ENCODE measurements at regions not wholly inside any gene's neighbourhood (a gene's known extent, or its start where the extent isn't known, plus 50 kb on each side); places are given as distances from the start of the nearest gene placed in this dataset.

DNA sequence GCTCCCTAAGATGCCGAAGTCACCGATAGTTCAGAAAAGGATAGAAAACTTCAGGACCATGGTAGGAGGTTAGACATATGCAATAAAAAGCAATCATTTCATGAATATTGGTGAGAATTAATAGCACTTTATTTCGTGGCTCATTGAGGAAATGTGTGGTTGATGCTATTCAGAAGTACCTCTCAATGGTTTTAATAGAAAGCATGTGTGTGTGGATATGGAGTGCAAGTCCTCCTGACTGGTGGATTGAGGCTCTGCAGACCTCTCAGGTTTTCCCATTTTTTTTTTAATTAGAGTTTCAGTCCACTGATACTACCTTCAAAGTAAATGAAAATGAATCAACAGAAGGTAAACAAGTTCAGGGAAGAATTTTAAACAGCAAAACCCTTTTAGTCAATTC, 384.3 kb upstream of the RARB start:
- Histone ChIP-seq H3K27me3 (ENCODE audit: control insufficient read depth, insufficient read depth, low read length) (no peaks in the 10 kb centered on the region), H3K9me3 (ENCODE audit: control insufficient read depth, insufficient read depth, low read length) (no peaks in the 10 kb centered on the region), H3K36me3 (ENCODE audit: control insufficient read depth, insufficient read depth, low read length) (no peaks in the 10 kb centered on the region), H3K4me1 (ENCODE audit: control insufficient read depth, insufficient read depth, low read length) (no peaks in the 10 kb centered on the region), H3K4me3 (ENCODE audit: low read length) (no peak overlapping the region), H3K27ac (ENCODE audit: low read length) (no peak overlapping the region)
- DNase-seq (ENCODE audit: low read depth, low spot score): no peak
- no CpG with 5 or more reads among the region's 3 CpGs for WGBS (ENCODE audit: insufficient coverage, insufficient read length)

DNA sequence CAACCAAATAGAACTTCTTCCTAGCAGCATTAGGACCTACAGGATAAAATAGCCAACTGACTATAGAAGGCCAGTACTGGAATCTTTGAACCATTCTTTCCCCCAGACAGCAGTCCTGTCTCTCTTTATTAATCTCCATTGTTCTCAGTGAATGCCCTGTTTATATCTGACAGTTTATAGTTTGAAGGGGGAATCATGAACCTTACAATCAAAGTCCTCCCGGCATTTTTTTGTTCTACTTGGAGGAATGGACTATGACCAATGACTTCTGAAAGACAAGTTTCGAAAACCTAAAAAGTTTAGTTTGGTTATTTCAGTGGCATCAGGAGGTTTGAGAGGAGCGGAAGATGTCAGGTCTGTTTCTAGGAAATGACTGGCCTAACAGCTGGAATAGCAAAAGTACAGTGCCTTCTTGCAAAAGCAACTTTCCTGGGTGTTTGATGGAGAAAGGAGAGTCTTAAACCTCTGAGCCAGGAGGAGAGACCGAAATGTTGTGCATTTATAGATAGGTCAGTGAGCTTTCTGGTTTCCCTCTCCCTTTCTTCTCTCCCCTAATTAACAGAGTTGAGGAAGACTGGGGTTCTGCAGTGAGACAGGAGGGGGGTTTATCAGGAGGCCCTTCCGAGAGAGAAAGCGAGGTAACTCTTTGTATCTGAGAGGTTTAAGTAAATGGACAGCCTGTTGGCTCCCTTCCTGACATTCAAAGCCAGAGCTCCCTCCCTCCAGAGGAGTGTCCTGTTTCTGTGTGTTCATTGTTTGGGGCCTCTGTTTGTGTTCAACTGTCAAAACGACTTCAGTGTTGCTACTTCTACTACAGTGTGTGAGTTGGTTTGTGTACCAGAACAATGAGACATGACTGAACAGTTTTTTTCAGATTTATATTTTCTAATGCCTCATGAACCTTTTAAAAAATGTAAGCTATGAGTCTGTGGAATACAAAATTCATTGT, 383.0 kb upstream of the RARB start:
- no peak for DNase-seq (ENCODE audit: low read depth, low spot score)
- H3K4me1 ChIP-seq (ENCODE audit: control insufficient read depth, insufficient read depth, low read length): no peaks in the 10 kb centered on the region
- no peak overlapping the region for H3K27ac ChIP-seq (ENCODE audit: low read length)
- no peaks in the 10 kb centered on the region for H3K36me3 ChIP-seq (ENCODE audit: control insufficient read depth, insufficient read depth, low read length)
- no peaks in the 10 kb centered on the region for H3K27me3 ChIP-seq (ENCODE audit: control insufficient read depth, insufficient read depth, low read length)
- no peak overlapping the region for H3K4me3 ChIP-seq (ENCODE audit: low read length)
- H3K9me3 ChIP-seq (ENCODE audit: control insufficient read depth, insufficient read depth, low read length): no peaks in the 10 kb centered on the region
- WGBS (ENCODE audit: insufficient coverage, insufficient read length): no CpG with 5 or more reads among the region's 7 CpGs

DNA sequence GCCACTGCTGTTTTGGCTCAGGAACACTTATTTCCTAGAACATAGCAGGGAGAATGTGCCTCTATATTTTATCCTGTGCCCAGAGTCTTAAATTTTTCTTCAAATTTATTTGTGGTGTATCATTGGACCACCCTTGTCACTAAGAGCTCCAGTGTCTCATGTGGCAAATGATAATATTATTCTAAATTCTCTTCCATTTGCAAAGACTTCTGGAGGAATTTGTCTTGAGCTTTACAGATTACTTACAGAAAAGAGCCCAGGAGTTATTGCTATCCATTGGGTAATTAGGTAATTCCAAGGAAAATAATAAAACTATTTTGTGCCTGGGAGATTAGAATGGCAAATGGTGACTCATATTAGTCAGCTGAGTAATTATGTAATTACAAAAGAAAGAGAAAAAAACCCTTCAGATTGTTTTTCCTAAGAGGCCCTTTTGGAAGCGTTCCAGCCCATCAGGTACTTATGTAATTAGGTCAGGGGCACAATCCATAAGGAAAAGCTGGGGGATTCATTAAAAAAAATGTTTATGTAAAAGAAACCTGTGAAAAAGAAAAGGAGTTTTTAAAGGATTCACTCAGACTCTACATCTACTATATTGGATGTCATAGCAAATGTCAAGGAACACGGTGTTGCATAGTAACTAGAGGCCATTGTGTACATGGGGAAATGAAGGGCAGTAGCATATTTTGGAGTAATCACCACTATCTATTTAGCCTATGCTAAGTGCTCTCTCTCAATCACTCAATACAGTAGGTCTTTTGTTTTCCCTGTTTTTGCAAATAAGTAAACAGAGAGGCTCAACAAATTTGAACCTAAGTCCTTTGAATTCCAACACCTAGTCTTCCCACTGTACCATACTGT, 380.9 kb upstream of the RARB start:
- H3K4me3 ChIP-seq (ENCODE audit: low read length): no peak overlapping the region
- no peaks in the 10 kb centered on the region for H3K9me3 ChIP-seq (ENCODE audit: control insufficient read depth, insufficient read depth, low read length)
- no peaks in the 10 kb centered on the region for H3K36me3 ChIP-seq (ENCODE audit: control insufficient read depth, insufficient read depth, low read length)
- H3K4me1 ChIP-seq (ENCODE audit: control insufficient read depth, insufficient read depth, low read length): no peaks in the 10 kb centered on the region
- H3K27ac ChIP-seq (ENCODE audit: low read length): no peak overlapping the region
- no peak for DNase-seq (ENCODE audit: low read depth, low spot score)
- H3K27me3 ChIP-seq (ENCODE audit: control insufficient read depth, insufficient read depth, low read length): peaks cover 1% of the 10 kb centered on the region; the same call in 1 of the 2 replicates
- no CpG with 5 or more reads among the region's 2 CpGs for WGBS (ENCODE audit: insufficient coverage, insufficient read length)

DNA sequence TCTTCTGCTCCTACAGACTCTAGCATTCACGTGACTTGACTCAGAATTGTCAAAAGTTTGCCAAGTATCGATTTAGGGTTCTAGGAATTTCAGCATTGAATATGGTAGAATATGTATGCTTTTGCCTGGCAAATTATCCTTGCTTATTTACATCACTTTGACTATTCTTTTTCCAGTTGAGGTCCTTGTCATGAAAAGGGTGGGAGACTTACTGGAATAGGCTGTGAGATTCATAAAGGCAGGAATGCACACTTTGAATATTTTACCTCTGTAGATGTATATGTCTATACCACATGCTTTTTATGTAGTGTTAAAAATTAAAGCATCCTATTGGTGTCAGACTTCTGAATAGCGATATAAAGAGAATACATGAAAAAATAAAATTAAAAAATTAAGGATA, 378.8 kb upstream of the RARB start:
- Histone ChIP-seq H3K36me3 (ENCODE audit: control insufficient read depth, insufficient read depth, low read length) (no peaks in the 10 kb centered on the region), H3K4me3 (ENCODE audit: low read length) (no peak overlapping the region), H3K27ac (ENCODE audit: low read length) (no peak overlapping the region), H3K9me3 (ENCODE audit: control insufficient read depth, insufficient read depth, low read length) (no peaks in the 10 kb centered on the region), H3K4me1 (ENCODE audit: control insufficient read depth, insufficient read depth, low read length) (no peaks in the 10 kb centered on the region), H3K27me3 (ENCODE audit: control insufficient read depth, insufficient read depth, low read length) (peaks cover 1% of the 10 kb centered on the region; the same call in 1 of the 2 replicates)
- WGBS (ENCODE audit: insufficient coverage, insufficient read length): no CpG with 5 or more reads among the region's 3 CpGs
- no peak for DNase-seq (ENCODE audit: low read depth, low spot score)

DNA sequence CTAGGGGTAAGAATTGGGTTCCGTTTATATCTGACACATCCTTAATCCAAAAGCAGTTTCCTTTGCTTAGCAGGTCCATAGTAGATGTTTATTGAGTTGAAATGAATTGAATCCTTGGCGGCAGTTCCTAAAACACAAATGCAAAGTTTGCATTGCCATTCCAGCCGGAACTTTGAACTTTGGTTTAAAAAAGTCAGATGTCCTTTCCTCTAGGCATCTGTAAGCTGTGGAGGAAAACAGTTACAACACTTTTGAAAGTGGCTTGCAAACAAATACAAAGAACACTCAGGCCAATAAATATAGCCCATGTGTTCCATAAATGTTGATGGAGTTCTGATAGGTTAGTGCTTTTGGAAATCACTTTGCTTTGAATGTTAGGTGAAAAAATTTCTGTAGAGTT, 374.7 kb upstream of the RARB start:
- H3K4me1 ChIP-seq (ENCODE audit: control insufficient read depth, insufficient read depth, low read length): no peaks in the 10 kb centered on the region
- DNase-seq (ENCODE audit: low read depth, low spot score): no peak
- no peak overlapping the region for H3K4me3 ChIP-seq (ENCODE audit: low read length)
- no peaks in the 10 kb centered on the region for H3K36me3 ChIP-seq (ENCODE audit: control insufficient read depth, insufficient read depth, low read length)
- no CpG with 5 or more reads among the region's 3 CpGs for WGBS (ENCODE audit: insufficient coverage, insufficient read length)
- H3K9me3 ChIP-seq (ENCODE audit: control insufficient read depth, insufficient read depth, low read length): no peaks in the 10 kb centered on the region
- H3K27ac ChIP-seq (ENCODE audit: low read length): no peak overlapping the region
- H3K27me3 ChIP-seq (ENCODE audit: control insufficient read depth, insufficient read depth, low read length): peaks cover 1% of the 10 kb centered on the region; the same call in 1 of the 2 replicates

DNA sequence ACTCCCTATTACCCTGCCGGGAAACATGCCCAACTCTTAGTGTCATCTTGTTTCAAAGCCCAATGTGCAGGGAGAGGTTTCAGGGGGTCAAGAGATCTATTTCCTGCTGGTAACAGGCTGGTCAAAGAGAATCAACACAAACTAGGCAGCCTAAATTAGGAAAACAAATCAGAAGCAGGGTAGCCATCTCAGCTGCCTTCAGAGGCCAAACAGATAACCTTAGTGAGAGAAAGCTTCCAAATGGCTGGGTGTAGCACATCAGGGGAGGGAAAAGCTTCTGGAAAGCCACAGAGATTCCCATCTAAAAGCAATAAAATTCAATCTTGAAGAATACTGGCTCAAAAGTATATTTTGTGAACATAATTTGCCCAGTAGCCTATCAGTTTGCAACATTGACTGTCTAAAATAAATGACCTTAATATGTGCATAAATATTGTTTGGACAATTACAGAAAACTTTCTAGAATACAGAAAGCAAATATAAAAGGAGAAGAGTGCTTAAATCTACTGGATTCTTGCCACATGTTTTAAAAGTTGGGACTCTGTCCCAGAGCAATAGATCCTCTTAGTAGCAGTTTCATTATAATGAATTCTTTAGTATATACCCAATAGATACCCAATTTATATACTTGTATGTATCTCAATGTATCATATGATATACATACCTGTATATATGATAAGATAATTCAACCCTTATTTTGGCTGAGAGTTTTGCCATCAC, 371.9 kb upstream of the RARB start:
- no peak for DNase-seq (ENCODE audit: low read depth, low spot score)
- WGBS (ENCODE audit: insufficient coverage, insufficient read length): no CpG with 5 or more reads among the region's 1 CpG
- Histone ChIP-seq H3K4me3 (ENCODE audit: low read length) (no peak overlapping the region), H3K4me1 (ENCODE audit: control insufficient read depth, insufficient read depth, low read length) (no peaks in the 10 kb centered on the region), H3K27me3 (ENCODE audit: control insufficient read depth, insufficient read depth, low read length) (peaks cover 1% of the 10 kb centered on the region; the same call in 1 of the 2 replicates), H3K9me3 (ENCODE audit: control insufficient read depth, insufficient read depth, low read length) (no peaks in the 10 kb centered on the region), H3K36me3 (ENCODE audit: control insufficient read depth, insufficient read depth, low read length) (no peaks in the 10 kb centered on the region), H3K27ac (ENCODE audit: low read length) (no peak overlapping the region)

DNA sequence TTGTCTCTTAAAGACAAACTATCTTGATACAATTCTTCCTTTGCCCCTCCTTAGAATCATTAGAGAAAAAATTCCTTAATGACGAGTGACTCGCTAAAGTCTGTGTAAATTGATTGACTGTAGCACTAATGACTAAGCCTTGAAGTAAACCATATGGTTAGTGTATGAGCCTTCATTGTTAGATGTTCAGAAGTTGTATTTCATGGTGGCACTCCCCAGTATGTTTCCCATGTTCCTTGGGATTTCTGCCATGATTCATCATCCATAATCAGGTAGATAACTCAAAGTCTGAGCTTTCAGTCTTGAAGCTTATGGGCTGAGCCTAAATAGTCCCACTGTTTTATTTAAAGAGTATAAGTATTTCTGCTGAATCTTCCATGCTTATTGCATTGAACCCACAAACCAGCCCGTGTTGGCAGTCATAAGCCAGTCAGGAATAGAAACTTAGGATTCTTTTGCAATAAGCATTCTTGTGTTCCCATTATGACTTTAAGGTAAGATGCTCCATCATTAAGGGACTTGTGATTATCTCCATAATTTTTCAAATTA, 371.2 kb upstream of the RARB start:
- H3K27ac ChIP-seq (ENCODE audit: low read length): no peak overlapping the region
- H3K4me1 ChIP-seq (ENCODE audit: control insufficient read depth, insufficient read depth, low read length): no peaks in the 10 kb centered on the region
- peaks cover 1% of the 10 kb centered on the region; the same call in 1 of the 2 replicates for H3K27me3 ChIP-seq (ENCODE audit: control insufficient read depth, insufficient read depth, low read length)
- H3K9me3 ChIP-seq (ENCODE audit: control insufficient read depth, insufficient read depth, low read length): no peaks in the 10 kb centered on the region
- WGBS (ENCODE audit: insufficient coverage, insufficient read length): no CpG with 5 or more reads among the region's 3 CpGs
- H3K4me3 ChIP-seq (ENCODE audit: low read length): no peak overlapping the region
- DNase-seq (ENCODE audit: low read depth, low spot score): no peak
- H3K36me3 ChIP-seq (ENCODE audit: control insufficient read depth, insufficient read depth, low read length): no peaks in the 10 kb centered on the region

DNA sequence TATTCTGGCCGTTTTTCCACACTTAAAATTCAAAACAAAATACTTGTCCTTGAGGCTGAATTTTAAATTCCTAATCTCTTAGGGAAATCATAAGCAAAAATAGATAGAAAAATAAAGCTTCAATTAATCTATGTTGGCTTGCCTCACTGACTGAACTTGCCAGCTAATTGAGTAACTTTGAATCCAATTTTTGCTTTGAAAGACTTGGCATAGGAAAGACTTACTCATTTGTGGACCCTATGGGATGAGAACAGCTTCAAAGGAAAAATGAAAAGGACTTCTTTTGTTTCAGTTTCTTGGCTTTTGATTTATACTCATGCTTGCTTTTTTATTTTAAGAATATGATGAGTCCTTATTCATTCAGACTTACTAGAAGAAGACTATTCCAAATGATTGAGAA, 370.7 kb upstream of the RARB start:
- Histone ChIP-seq H3K4me1 (ENCODE audit: control insufficient read depth, insufficient read depth, low read length) (no peaks in the 10 kb centered on the region), H3K27me3 (ENCODE audit: control insufficient read depth, insufficient read depth, low read length) (no peaks in the 10 kb centered on the region), H3K27ac (ENCODE audit: low read length) (no peak overlapping the region), H3K9me3 (ENCODE audit: control insufficient read depth, insufficient read depth, low read length) (no peaks in the 10 kb centered on the region), H3K36me3 (ENCODE audit: control insufficient read depth, insufficient read depth, low read length) (no peaks in the 10 kb centered on the region), H3K4me3 (ENCODE audit: low read length) (no peak overlapping the region)
- no peak for DNase-seq (ENCODE audit: low read depth, low spot score)
- no CpG with 5 or more reads among the region's 1 CpG for WGBS (ENCODE audit: insufficient coverage, insufficient read length)

DNA sequence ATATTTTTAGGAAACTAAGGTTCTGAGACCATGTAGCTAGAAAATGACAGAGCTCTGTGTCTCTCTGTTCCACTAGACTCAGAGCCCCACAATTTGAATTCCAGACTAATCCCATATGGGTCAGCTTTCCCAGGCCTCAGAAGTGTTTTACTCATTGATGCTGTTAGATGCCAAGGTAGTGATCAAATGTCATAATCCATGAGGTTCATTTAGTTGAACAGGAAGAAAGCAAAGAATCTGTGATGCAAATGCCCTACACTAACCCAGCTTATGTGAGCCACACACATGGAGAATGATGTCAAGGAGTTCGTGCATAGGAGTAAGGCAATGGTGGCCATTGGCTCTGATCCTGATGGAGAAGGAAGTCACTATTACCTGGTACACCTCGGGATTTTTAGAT, 363.4 kb upstream of the RARB start:
- no peaks in the 10 kb centered on the region for H3K27me3 ChIP-seq (ENCODE audit: control insufficient read depth, insufficient read depth, low read length)
- no peaks in the 10 kb centered on the region for H3K4me1 ChIP-seq (ENCODE audit: control insufficient read depth, insufficient read depth, low read length)
- no peak for DNase-seq (ENCODE audit: low read depth, low spot score)
- no peaks in the 10 kb centered on the region for H3K9me3 ChIP-seq (ENCODE audit: control insufficient read depth, insufficient read depth, low read length)
- no CpG with 5 or more reads among the region's 2 CpGs for WGBS (ENCODE audit: insufficient coverage, insufficient read length)
- no peaks in the 10 kb centered on the region for H3K36me3 ChIP-seq (ENCODE audit: control insufficient read depth, insufficient read depth, low read length)
- no peak overlapping the region for H3K4me3 ChIP-seq (ENCODE audit: low read length)
- no peak overlapping the region for H3K27ac ChIP-seq (ENCODE audit: low read length)

DNA sequence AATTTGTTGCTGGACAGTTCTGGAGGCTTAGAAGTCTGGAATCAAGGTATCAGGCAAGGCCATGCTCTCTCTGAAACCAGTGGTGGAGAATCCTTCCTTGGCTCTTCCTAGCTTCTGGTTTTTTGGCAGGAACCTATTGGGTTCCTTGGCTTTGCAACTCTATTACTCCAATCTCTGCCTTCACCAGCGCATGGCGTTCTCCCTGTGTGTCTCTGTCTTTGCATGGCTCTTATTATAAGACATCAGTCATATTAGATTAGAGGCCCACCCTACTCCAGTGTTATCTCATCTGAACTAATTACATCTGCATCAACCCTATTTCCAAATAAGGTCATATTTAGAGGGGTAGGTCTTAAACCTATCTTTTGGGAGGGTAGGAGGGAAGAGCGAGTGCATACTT, 358.1 kb upstream of the RARB start:
- Histone ChIP-seq H3K27me3 (ENCODE audit: control insufficient read depth, insufficient read depth, low read length) (no peaks in the 10 kb centered on the region), H3K4me1 (ENCODE audit: control insufficient read depth, insufficient read depth, low read length) (no peaks in the 10 kb centered on the region), H3K27ac (ENCODE audit: low read length) (no peak overlapping the region), H3K36me3 (ENCODE audit: control insufficient read depth, insufficient read depth, low read length) (no peaks in the 10 kb centered on the region), H3K9me3 (ENCODE audit: control insufficient read depth, insufficient read depth, low read length) (no peaks in the 10 kb centered on the region), H3K4me3 (ENCODE audit: low read length) (no peak overlapping the region)
- WGBS (ENCODE audit: insufficient coverage, insufficient read length): no CpG with 5 or more reads among the region's 3 CpGs
- no peak for DNase-seq (ENCODE audit: low read depth, low spot score)
